ENCODE measurements at regions not wholly inside any gene's neighbourhood (a gene's known extent, or its start where the extent isn't known, plus 50 kb on each side); places are given as distances from the start of the nearest gene placed in this dataset.

DNA sequence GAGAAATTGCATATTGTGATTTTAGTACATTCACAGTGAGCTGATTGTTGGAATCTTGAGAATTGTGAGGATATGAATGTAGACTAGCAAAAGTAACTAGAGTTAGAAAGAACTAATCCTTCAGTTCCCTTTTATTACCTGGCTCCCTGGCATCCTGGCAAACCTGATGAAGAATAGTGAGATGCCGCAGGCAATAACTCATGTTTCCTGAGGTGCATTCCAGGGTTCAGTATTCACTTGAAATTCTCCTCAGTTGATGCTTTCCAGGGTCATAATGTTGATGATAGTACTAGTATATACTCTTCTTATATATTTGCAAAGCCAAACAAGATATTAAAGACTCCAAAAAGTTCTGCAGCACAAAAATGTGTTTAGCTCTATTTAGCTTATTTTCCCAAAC, 432.1 kb upstream of the CELF4 start:
- Histone ChIP-seq H3K9me3 (ENCODE audit: control insufficient read depth in 2 of 2, low read length in 2 of 2) (peaks cover 0 to 2% of the 10 kb centered on the region in 2 donors), H3K9ac (ENCODE audit: low read depth in 1 of 2, low read length in 2 of 2) (no peak overlapping the region), H3K36me3 (ENCODE audit: control insufficient read depth in 2 of 2, insufficient read depth in 2 of 2, low read length in 2 of 2) (no peaks in the 10 kb centered on the region), H3K27me3 (ENCODE audit: control insufficient read depth in 2 of 2, insufficient read depth in 2 of 2, low read length in 2 of 2) (no peaks in the 10 kb centered on the region), H3K4me3 (ENCODE audit: low read length in 2 of 2) (no peak overlapping the region), H3K27ac (ENCODE audit: low read depth in 2 of 2, low read length in 2 of 2) (no peak overlapping the region), H3K4me1 (ENCODE audit: control insufficient read depth in 2 of 2, insufficient read depth in 2 of 2, low read length in 2 of 2) (no peaks in the 10 kb centered on the region)

GRCh38 chr18:37987901-37988300, 422.3 kb upstream of the CELF4 start:
- Histone ChIP-seq H3K4me1 (ENCODE audit: control insufficient read depth in 2 of 2, insufficient read depth in 2 of 2, low read length in 2 of 2) (no peaks in the 10 kb centered on the region), H3K9me3 (ENCODE audit: control insufficient read depth in 2 of 2, low read length in 2 of 2) (peaks cover 0 to 5% of the 10 kb centered on the region in 2 donors), H3K27me3 (ENCODE audit: control insufficient read depth in 2 of 2, insufficient read depth in 2 of 2, low read length in 2 of 2) (no peaks in the 10 kb centered on the region), H3K36me3 (ENCODE audit: control insufficient read depth in 2 of 2, insufficient read depth in 2 of 2, low read length in 2 of 2) (no peaks in the 10 kb centered on the region), H3K27ac (ENCODE audit: low read depth in 2 of 2, low read length in 2 of 2) (no peak overlapping the region), H3K4me3 (ENCODE audit: low read length in 2 of 2) (no peak overlapping the region), H3K9ac (ENCODE audit: low read depth in 1 of 2, low read length in 2 of 2) (no peak overlapping the region)

- no peak overlapping the region for H3K4me3 ChIP-seq (ENCODE audit: low read length in 2 of 2)
- no peaks in the 10 kb centered on the region for H3K9me3 ChIP-seq (ENCODE audit: control insufficient read depth in 2 of 2, low read length in 2 of 2)
- no peaks in the 10 kb centered on the region for H3K36me3 ChIP-seq (ENCODE audit: control insufficient read depth in 2 of 2, insufficient read depth in 2 of 2, low read length in 2 of 2)
- H3K4me1 ChIP-seq (ENCODE audit: control insufficient read depth in 2 of 2, insufficient read depth in 2 of 2, low read length in 2 of 2): no peaks in the 10 kb centered on the region
- no peaks in the 10 kb centered on the region for H3K27me3 ChIP-seq (ENCODE audit: control insufficient read depth in 2 of 2, insufficient read depth in 2 of 2, low read length in 2 of 2)
- H3K9ac ChIP-seq (ENCODE audit: low read depth in 1 of 2, low read length in 2 of 2): no peak overlapping the region
- H3K27ac ChIP-seq (ENCODE audit: low read depth in 2 of 2, low read length in 2 of 2): no peak overlapping the region
These were observed 421.1 kb upstream of the CELF4 start for GRCh38 chr18:37986665-37987064.

DNA sequence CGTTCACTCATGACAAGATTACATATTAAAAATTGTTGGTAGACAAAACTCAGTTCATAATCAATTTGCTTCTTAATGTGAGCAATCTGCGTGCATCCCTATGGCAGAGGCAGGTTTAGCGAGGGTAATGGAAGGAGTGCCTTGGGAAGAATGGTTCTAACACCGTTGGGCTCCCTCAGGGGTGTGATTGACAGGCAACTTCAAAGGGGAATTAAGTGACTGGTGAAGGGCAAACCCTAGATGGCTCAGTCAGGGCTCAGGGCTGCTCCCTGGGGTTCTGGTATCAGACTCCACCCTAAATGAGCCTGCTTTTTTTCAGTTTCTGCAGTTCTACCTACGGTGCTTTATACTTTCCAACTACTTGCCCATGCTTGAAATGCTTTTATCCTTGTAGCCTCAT, 419.5 kb upstream of the CELF4 start:
- Histone ChIP-seq H3K4me1 (ENCODE audit: control insufficient read depth in 2 of 2, insufficient read depth in 2 of 2, low read length in 2 of 2) (no peaks in the 10 kb centered on the region), H3K27me3 (ENCODE audit: control insufficient read depth in 2 of 2, insufficient read depth in 2 of 2, low read length in 2 of 2) (no peaks in the 10 kb centered on the region), H3K27ac (ENCODE audit: low read depth in 2 of 2, low read length in 2 of 2) (no peak overlapping the region), H3K4me3 (ENCODE audit: low read length in 2 of 2) (no peak overlapping the region), H3K9me3 (ENCODE audit: control insufficient read depth in 2 of 2, low read length in 2 of 2) (no peaks in the 10 kb centered on the region), H3K9ac (ENCODE audit: low read depth in 1 of 2, low read length in 2 of 2) (no peak overlapping the region), H3K36me3 (ENCODE audit: control insufficient read depth in 2 of 2, insufficient read depth in 2 of 2, low read length in 2 of 2) (no peaks in the 10 kb centered on the region)

DNA sequence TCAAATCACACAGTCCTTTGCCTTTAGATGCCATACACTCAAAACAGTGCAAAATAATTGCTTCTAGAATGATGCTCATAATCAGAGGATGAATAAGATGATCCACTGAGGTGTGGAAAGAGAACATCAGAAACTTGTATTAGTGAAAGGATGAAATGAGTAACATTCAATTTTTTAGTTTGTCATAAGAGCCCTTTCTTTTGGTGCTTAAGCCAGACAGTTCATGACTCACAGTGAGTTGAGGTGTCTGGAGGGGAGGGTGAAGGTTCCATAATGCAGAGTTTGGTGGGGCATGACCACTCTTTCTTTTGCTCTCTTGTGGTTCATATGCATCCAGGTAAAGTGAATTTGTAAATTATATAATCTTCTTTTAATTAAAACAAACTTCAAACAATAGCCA, 415.0 kb upstream of the CELF4 start:
- Histone ChIP-seq H3K27ac (ENCODE audit: low read depth in 2 of 2, low read length in 2 of 2) (no peak overlapping the region), H3K9me3 (ENCODE audit: control insufficient read depth in 2 of 2, low read length in 2 of 2) (peaks cover 0 to 1% of the 10 kb centered on the region in 2 donors), H3K27me3 (ENCODE audit: control insufficient read depth in 2 of 2, insufficient read depth in 2 of 2, low read length in 2 of 2) (no peaks in the 10 kb centered on the region), H3K9ac (ENCODE audit: low read depth in 1 of 2, low read length in 2 of 2) (no peak overlapping the region), H3K4me3 (ENCODE audit: low read length in 2 of 2) (no peak overlapping the region), H3K36me3 (ENCODE audit: control insufficient read depth in 2 of 2, insufficient read depth in 2 of 2, low read length in 2 of 2) (no peaks in the 10 kb centered on the region), H3K4me1 (ENCODE audit: control insufficient read depth in 2 of 2, insufficient read depth in 2 of 2, low read length in 2 of 2) (no peaks in the 10 kb centered on the region)

GRCh38 chr18:37975446-37975845, 409.8 kb upstream of the CELF4 start:
- no peaks in the 10 kb centered on the region for H3K4me1 ChIP-seq (ENCODE audit: control insufficient read depth in 2 of 2, insufficient read depth in 2 of 2, low read length in 2 of 2)
- no peaks in the 10 kb centered on the region for H3K27me3 ChIP-seq (ENCODE audit: control insufficient read depth in 2 of 2, insufficient read depth in 2 of 2, low read length in 2 of 2)
- H3K27ac ChIP-seq (ENCODE audit: low read depth in 2 of 2, low read length in 2 of 2): no peak overlapping the region
- peaks cover 3 to 7% of the 10 kb centered on the region in 2 donors for H3K9me3 ChIP-seq (ENCODE audit: control insufficient read depth in 2 of 2, low read length in 2 of 2)
- no peaks in the 10 kb centered on the region for H3K36me3 ChIP-seq (ENCODE audit: control insufficient read depth in 2 of 2, insufficient read depth in 2 of 2, low read length in 2 of 2)
- H3K9ac ChIP-seq (ENCODE audit: low read depth in 1 of 2, low read length in 2 of 2): no peak overlapping the region
- H3K4me3 ChIP-seq (ENCODE audit: low read length in 2 of 2): no peak overlapping the region

GRCh38 chr18:37967261-37967660, 401.7 kb upstream of the CELF4 start:
- H3K9me3 ChIP-seq (ENCODE audit: control insufficient read depth in 2 of 2, low read length in 2 of 2): peaks cover 0 to 5% of the 10 kb centered on the region in 2 donors
- no peaks in the 10 kb centered on the region for H3K27me3 ChIP-seq (ENCODE audit: control insufficient read depth in 2 of 2, insufficient read depth in 2 of 2, low read length in 2 of 2)
- no peaks in the 10 kb centered on the region for H3K36me3 ChIP-seq (ENCODE audit: control insufficient read depth in 2 of 2, insufficient read depth in 2 of 2, low read length in 2 of 2)
- H3K27ac ChIP-seq (ENCODE audit: low read depth in 2 of 2, low read length in 2 of 2): no peak overlapping the region
- H3K9ac ChIP-seq (ENCODE audit: low read depth in 1 of 2, low read length in 2 of 2): no peak overlapping the region
- no peak overlapping the region for H3K4me3 ChIP-seq (ENCODE audit: low read length in 2 of 2)
- no peaks in the 10 kb centered on the region for H3K4me1 ChIP-seq (ENCODE audit: control insufficient read depth in 2 of 2, insufficient read depth in 2 of 2, low read length in 2 of 2)

- Histone ChIP-seq H3K4me3 (ENCODE audit: low read length in 2 of 2) (no peak overlapping the region), H3K27ac (ENCODE audit: low read depth in 2 of 2, low read length in 2 of 2) (no peak overlapping the region), H3K36me3 (ENCODE audit: control insufficient read depth in 2 of 2, insufficient read depth in 2 of 2, low read length in 2 of 2) (no peaks in the 10 kb centered on the region)
These were observed 400.0 kb upstream of the CELF4 start for GRCh38 chr18:37965572-37965970.

DNA sequence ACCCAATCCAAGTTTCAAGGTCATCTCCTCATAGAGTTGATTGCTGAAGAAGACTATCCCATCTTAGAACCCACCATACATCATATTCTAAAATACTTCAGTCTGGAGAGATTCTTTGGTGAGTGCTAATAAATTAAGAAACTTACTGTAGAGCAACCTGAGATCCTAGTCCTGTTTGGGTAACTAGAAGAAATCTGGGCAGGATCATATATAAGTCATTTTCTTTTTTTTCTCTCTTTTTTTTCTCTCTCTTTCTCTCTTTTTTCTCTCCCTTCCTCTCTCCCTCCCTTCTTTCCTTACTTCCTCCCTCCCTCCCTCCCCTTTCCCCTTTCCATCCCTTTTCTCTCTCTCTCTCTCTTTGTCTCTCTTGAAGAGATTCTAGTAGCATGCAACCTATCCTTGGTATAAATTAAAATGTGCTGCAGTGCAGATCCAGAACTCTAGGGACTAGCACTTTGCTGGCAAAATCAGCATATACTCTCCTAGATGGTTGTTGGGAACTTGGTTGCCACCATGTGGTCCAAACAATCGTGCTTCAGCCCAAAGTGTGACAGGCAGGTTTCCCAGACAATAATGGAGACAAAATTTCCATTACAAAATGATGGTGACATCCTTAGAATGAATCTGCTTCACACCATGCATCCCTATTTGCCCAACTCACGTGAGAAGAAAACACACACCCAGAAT, 399.4 kb upstream of the CELF4 start:
- H3K27ac ChIP-seq (ENCODE audit: low read depth in 2 of 2, low read length in 2 of 2): no peak overlapping the region
- no peak overlapping the region for H3K9ac ChIP-seq (ENCODE audit: low read depth in 1 of 2, low read length in 2 of 2)
- no peaks in the 10 kb centered on the region for H3K36me3 ChIP-seq (ENCODE audit: control insufficient read depth in 2 of 2, insufficient read depth in 2 of 2, low read length in 2 of 2)

More at GRCh38 chr18:37965572-37965970, 400.0 kb upstream of the CELF4 start:
- peaks cover 0 to 5% of the 10 kb centered on the region in 2 donors for H3K9me3 ChIP-seq (ENCODE audit: control insufficient read depth in 2 of 2, low read length in 2 of 2)
- H3K4me1 ChIP-seq (ENCODE audit: control insufficient read depth in 2 of 2, insufficient read depth in 2 of 2, low read length in 2 of 2): no peaks in the 10 kb centered on the region
- no peak overlapping the region for H3K9ac ChIP-seq (ENCODE audit: low read depth in 1 of 2, low read length in 2 of 2)
- H3K27me3 ChIP-seq (ENCODE audit: control insufficient read depth in 2 of 2, insufficient read depth in 2 of 2, low read length in 2 of 2): no peaks in the 10 kb centered on the region

DNA sequence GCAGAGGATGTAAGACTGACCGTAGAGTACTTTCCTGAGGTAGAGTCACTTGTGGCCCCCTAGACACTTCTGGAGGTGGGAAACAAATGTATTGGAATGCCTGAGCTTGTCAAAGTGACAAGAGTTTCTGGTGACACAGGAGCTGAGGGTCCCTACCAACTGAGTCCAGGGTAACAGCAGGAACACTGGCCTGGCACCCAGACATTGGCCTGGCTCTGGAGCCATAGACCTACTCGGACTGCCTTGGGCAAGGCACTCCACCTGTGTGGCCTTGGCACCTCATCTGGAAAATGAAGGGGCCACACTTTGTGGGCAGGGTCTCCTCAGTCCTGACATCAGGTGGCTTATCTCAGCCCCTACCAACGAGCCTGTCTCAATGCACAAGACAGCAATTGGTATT, 398.2 kb upstream of the CELF4 start:
- Histone ChIP-seq H3K4me3 (ENCODE audit: low read length in 2 of 2) (no peak overlapping the region), H3K27me3 (ENCODE audit: control insufficient read depth in 2 of 2, insufficient read depth in 2 of 2, low read length in 2 of 2) (no peaks in the 10 kb centered on the region), H3K27ac (ENCODE audit: low read depth in 2 of 2, low read length in 2 of 2) (no peak overlapping the region), H3K36me3 (ENCODE audit: control insufficient read depth in 2 of 2, insufficient read depth in 2 of 2, low read length in 2 of 2) (no peaks in the 10 kb centered on the region), H3K9me3 (ENCODE audit: control insufficient read depth in 2 of 2, low read length in 2 of 2) (peaks cover 0 to 5% of the 10 kb centered on the region in 2 donors), H3K4me1 (ENCODE audit: control insufficient read depth in 2 of 2, insufficient read depth in 2 of 2, low read length in 2 of 2) (no peaks in the 10 kb centered on the region), H3K9ac (ENCODE audit: low read depth in 1 of 2, low read length in 2 of 2) (no peak overlapping the region)

More for the DNA sequence above, 399.4 kb upstream of the CELF4 start:
- Histone ChIP-seq H3K4me3 (ENCODE audit: low read length in 2 of 2) (no peak overlapping the region), H3K9me3 (ENCODE audit: control insufficient read depth in 2 of 2, low read length in 2 of 2) (peaks cover 0 to 5% of the 10 kb centered on the region in 2 donors), H3K27me3 (ENCODE audit: control insufficient read depth in 2 of 2, insufficient read depth in 2 of 2, low read length in 2 of 2) (no peaks in the 10 kb centered on the region), H3K4me1 (ENCODE audit: control insufficient read depth in 2 of 2, insufficient read depth in 2 of 2, low read length in 2 of 2) (no peaks in the 10 kb centered on the region)
